ENCODE measurements at regions not wholly inside any gene's neighbourhood (a gene's known extent, or its start where the extent isn't known, plus 50 kb on each side); places are given as distances from the start of the nearest gene placed in this dataset.
"Not testable (repeated sequence)": the region's sequence is repeated elsewhere in the genome, so short reads cannot be mapped to it uniquely, and the experiment has no call there.

- WGBS, 3 donors = 57 to 68% (median 61%) methylated on average over 10 of the region's 10 CpGs
- Histone ChIP-seq H3K9me3 (ENCODE audit: control insufficient read depth in 2 of 2, insufficient read depth in 1 of 2, low read depth in 1 of 2, low read length in 1 of 2) (no peaks in the 10 kb centered on the region), H3K4me1 (ENCODE audit: control insufficient read depth in 3 of 3, insufficient read depth in 2 of 3, low read depth in 1 of 3, low read length in 2 of 3) (no peaks in the 10 kb centered on the region), H3K27ac (ENCODE audit: low read depth in 1 of 3, low read length in 2 of 3) (no peak overlapping the region), H3K36me3 (ENCODE audit: control insufficient read depth in 3 of 3, insufficient read depth in 2 of 3, low read depth in 1 of 3, low read length in 3 of 3) (no peaks in the 10 kb centered on the region), H3K27me3 (ENCODE audit: control insufficient read depth in 3 of 3, insufficient read depth in 3 of 3, low read length in 3 of 3) (no peaks in the 10 kb centered on the region), H3K4me3 (ENCODE audit: low read depth in 1 of 3, low read length in 3 of 3) (no peak overlapping the region)
- DNase-seq = no peak
- FAIRE-seq = no peak
Observed at GRCh38 chr6:90678049-90678779, 91.3 kb upstream of the MAP3K7 start.

GRCh38 chr6:90677440-90677839 lies 90.6 kb upstream of the MAP3K7 start:
- DNase-seq (no peak), FAIRE-seq (no peak)
- H3K9me3 ChIP-seq (ENCODE audit: control insufficient read depth in 2 of 2, insufficient read depth in 1 of 2, low read depth in 1 of 2, low read length in 1 of 2) = no peaks in the 10 kb centered on the region
- WGBS, 3 donors = 71 to 79% (median 76%) methylated on average over 4 of the region's 4 CpGs
- H3K4me1 ChIP-seq (ENCODE audit: control insufficient read depth in 3 of 3, insufficient read depth in 2 of 3, low read depth in 1 of 3, low read length in 2 of 3) = no peaks in the 10 kb centered on the region
- H3K36me3 ChIP-seq (ENCODE audit: control insufficient read depth in 3 of 3, insufficient read depth in 2 of 3, low read depth in 1 of 3, low read length in 3 of 3) = no peaks in the 10 kb centered on the region
- no peak overlapping the region for H3K27ac ChIP-seq (ENCODE audit: low read depth in 1 of 3, low read length in 2 of 3)
- no peaks in the 10 kb centered on the region for H3K27me3 ChIP-seq (ENCODE audit: control insufficient read depth in 3 of 3, insufficient read depth in 3 of 3, low read length in 3 of 3)
- H3K4me3 ChIP-seq (ENCODE audit: low read depth in 1 of 3, low read length in 3 of 3) = no peak overlapping the region

GRCh38 chr6:90676516-90677300 lies 89.8 kb upstream of the MAP3K7 start:
- DNase-seq (no peak), FAIRE-seq (no peak)
- Histone ChIP-seq H3K27me3 (ENCODE audit: control insufficient read depth in 3 of 3, insufficient read depth in 3 of 3, low read length in 3 of 3) (no peaks in the 10 kb centered on the region), H3K4me3 (ENCODE audit: low read depth in 1 of 3, low read length in 3 of 3) (no peak overlapping the region), H3K9me3 (ENCODE audit: control insufficient read depth in 2 of 2, insufficient read depth in 1 of 2, low read depth in 1 of 2, low read length in 1 of 2) (no peaks in the 10 kb centered on the region), H3K27ac (ENCODE audit: low read depth in 1 of 3, low read length in 2 of 3) (no peak overlapping the region), H3K4me1 (ENCODE audit: control insufficient read depth in 3 of 3, insufficient read depth in 2 of 3, low read depth in 1 of 3, low read length in 2 of 3) (no peaks in the 10 kb centered on the region), H3K36me3 (ENCODE audit: control insufficient read depth in 3 of 3, insufficient read depth in 2 of 3, low read depth in 1 of 3, low read length in 3 of 3) (no peaks in the 10 kb centered on the region)
- 70 to 75% (median 71%) methylated on average over 7 of the region's 7 CpGs for WGBS, 3 donors

GRCh38 chr6:90675107-90675506 lies 88.2 kb upstream of the MAP3K7 start:
- not testable (repeated sequence) for FAIRE-seq; H3K27me3 ChIP-seq (ENCODE audit: control insufficient read depth in 3 of 3, insufficient read depth in 3 of 3, low read length in 3 of 3); H3K27ac ChIP-seq (ENCODE audit: low read depth in 1 of 3, low read length in 2 of 3); DNase-seq; H3K4me1 ChIP-seq (ENCODE audit: control insufficient read depth in 3 of 3, insufficient read depth in 2 of 3, low read depth in 1 of 3, low read length in 2 of 3); H3K36me3 ChIP-seq (ENCODE audit: control insufficient read depth in 3 of 3, insufficient read depth in 2 of 3, low read depth in 1 of 3, low read length in 3 of 3); H3K9me3 ChIP-seq (ENCODE audit: control insufficient read depth in 2 of 2, insufficient read depth in 1 of 2, low read depth in 1 of 2, low read length in 1 of 2); H3K4me3 ChIP-seq (ENCODE audit: low read depth in 1 of 3, low read length in 3 of 3)
- 78 to 86% (median 86%) methylated on average over 8 of the region's 8 CpGs for WGBS, 3 donors

GRCh38 chr6:90674077-90674476 lies 87.2 kb upstream of the MAP3K7 start:
- H3K27me3 ChIP-seq (ENCODE audit: control insufficient read depth in 3 of 3, insufficient read depth in 3 of 3, low read length in 3 of 3); DNase-seq; FAIRE-seq; H3K4me3 ChIP-seq (ENCODE audit: low read depth in 1 of 3, low read length in 3 of 3); H3K36me3 ChIP-seq (ENCODE audit: control insufficient read depth in 3 of 3, insufficient read depth in 2 of 3, low read depth in 1 of 3, low read length in 3 of 3); H3K27ac ChIP-seq (ENCODE audit: low read depth in 1 of 3, low read length in 2 of 3); H3K9me3 ChIP-seq (ENCODE audit: control insufficient read depth in 2 of 2, insufficient read depth in 1 of 2, low read depth in 1 of 2, low read length in 1 of 2); H3K4me1 ChIP-seq (ENCODE audit: control insufficient read depth in 3 of 3, insufficient read depth in 2 of 3, low read depth in 1 of 3, low read length in 2 of 3): not testable (repeated sequence)
- WGBS, 3 donors = 22 to 49% (median 24%) methylated on average over 7 to 9 of the region's 9 CpGs

- WGBS, 3 donors = 80 to 91% (median 84%) methylated on average over 1 of the region's 1 CpG
- no peaks in the 10 kb centered on the region for H3K36me3 ChIP-seq (ENCODE audit: control insufficient read depth in 3 of 3, insufficient read depth in 2 of 3, low read depth in 1 of 3, low read length in 3 of 3)
- DNase-seq (no peak), FAIRE-seq (no peak)
- no peak overlapping the region for H3K4me3 ChIP-seq (ENCODE audit: low read depth in 1 of 3, low read length in 3 of 3)
- H3K9me3 ChIP-seq (ENCODE audit: control insufficient read depth in 2 of 2, insufficient read depth in 1 of 2, low read depth in 1 of 2, low read length in 1 of 2) = no peaks in the 10 kb centered on the region
- H3K27ac ChIP-seq (ENCODE audit: low read depth in 1 of 3, low read length in 2 of 3) = no peak overlapping the region
- H3K4me1 ChIP-seq (ENCODE audit: control insufficient read depth in 3 of 3, insufficient read depth in 2 of 3, low read depth in 1 of 3, low read length in 2 of 3) = no peaks in the 10 kb centered on the region
- H3K27me3 ChIP-seq (ENCODE audit: control insufficient read depth in 3 of 3, insufficient read depth in 3 of 3, low read length in 3 of 3) = no peaks in the 10 kb centered on the region
Observed at GRCh38 chr6:90669846-90670245, 83.0 kb upstream of the MAP3K7 start.

GRCh38 chr6:90669420-90669819 lies 82.5 kb upstream of the MAP3K7 start:
- 38 to 87% (median 73%) methylated on average over 2 of the region's 2 CpGs for WGBS, 3 donors
- Histone ChIP-seq H3K4me3 (ENCODE audit: low read depth in 1 of 3, low read length in 3 of 3) (no peak overlapping the region), H3K27me3 (ENCODE audit: control insufficient read depth in 3 of 3, insufficient read depth in 3 of 3, low read length in 3 of 3) (no peaks in the 10 kb centered on the region), H3K36me3 (ENCODE audit: control insufficient read depth in 3 of 3, insufficient read depth in 2 of 3, low read depth in 1 of 3, low read length in 3 of 3) (no peaks in the 10 kb centered on the region), H3K9me3 (ENCODE audit: control insufficient read depth in 2 of 2, insufficient read depth in 1 of 2, low read depth in 1 of 2, low read length in 1 of 2) (no peaks in the 10 kb centered on the region), H3K27ac (ENCODE audit: low read depth in 1 of 3, low read length in 2 of 3) (no peak overlapping the region), H3K4me1 (ENCODE audit: control insufficient read depth in 3 of 3, insufficient read depth in 2 of 3, low read depth in 1 of 3, low read length in 2 of 3) (no peaks in the 10 kb centered on the region)
- FAIRE-seq (no peak), DNase-seq (no peak)

GRCh38 chr6:90668141-90668540 lies 81.3 kb upstream of the MAP3K7 start:
- FAIRE-seq (no peak), DNase-seq (no peak)
- Histone ChIP-seq H3K27me3 (ENCODE audit: control insufficient read depth in 3 of 3, insufficient read depth in 3 of 3, low read length in 3 of 3) (peaks cover 0 to 2% (median 0%) of the 10 kb centered on the region in 3 donors), H3K36me3 (ENCODE audit: control insufficient read depth in 3 of 3, insufficient read depth in 2 of 3, low read depth in 1 of 3, low read length in 3 of 3) (no peaks in the 10 kb centered on the region), H3K4me1 (ENCODE audit: control insufficient read depth in 3 of 3, insufficient read depth in 2 of 3, low read depth in 1 of 3, low read length in 2 of 3) (no peaks in the 10 kb centered on the region), H3K4me3 (ENCODE audit: low read depth in 1 of 3, low read length in 3 of 3) (no peak overlapping the region), H3K27ac (ENCODE audit: low read depth in 1 of 3, low read length in 2 of 3) (no peak overlapping the region), H3K9me3 (ENCODE audit: control insufficient read depth in 2 of 2, insufficient read depth in 1 of 2, low read depth in 1 of 2, low read length in 1 of 2) (peaks cover 0 to 3% of the 10 kb centered on the region in 2 donors)
